IPS-11a (cell line): ENCODE measurements at regions not wholly inside any gene's neighbourhood (a gene's known extent, or its start where the extent isn't known, plus 50 kb on each side); places are given as distances from the start of the nearest gene placed in this dataset.

Experiments
- H3K4me3 ChIP-seq: one replicate; pipeline ENCODE4 v1.5.1; 2013; ENCODE audit warnings: low read depth, low read length, control low read depth

GRCh38 chrX:39117101-39117500 is 315.8 kb downstream of the MID1IP1 start:
- no peak overlapping the region for H3K4me3 ChIP-seq

GRCh38 chrX:39121903-39122302 is 320.6 kb downstream of the MID1IP1 start:
- no peak overlapping the region for H3K4me3 ChIP-seq

DNA sequence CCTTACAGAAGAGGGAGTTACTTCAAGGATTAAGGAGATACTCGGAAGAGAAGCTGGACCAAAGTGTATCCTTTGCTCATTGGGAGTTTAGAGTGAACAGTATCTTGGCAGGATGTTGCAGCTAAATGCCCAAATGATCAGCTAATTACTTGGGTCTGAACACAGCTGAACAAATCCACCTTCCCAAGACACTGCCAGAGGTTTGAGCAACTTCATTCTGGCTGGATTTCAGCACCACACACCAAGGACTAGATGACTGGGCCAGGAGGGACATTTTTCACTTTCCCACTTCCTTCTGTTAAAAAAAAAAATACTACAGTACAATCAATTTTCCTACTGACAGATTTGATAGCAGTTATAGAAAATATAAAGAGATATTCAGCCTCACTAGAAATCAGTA is 324.6 kb downstream of the MID1IP1 start:
- H3K4me3 ChIP-seq, result no peak overlapping the region

GRCh38 chrX:39133971-39134370 is 332.7 kb downstream of the MID1IP1 start:
- no peak overlapping the region for H3K4me3 ChIP-seq

- no peak overlapping the region for H3K4me3 ChIP-seq
Observed at GRCh38 chrX:39137363-39137954, 336.2 kb downstream of the MID1IP1 start.

GRCh38 chrX:39140581-39140980 is 339.3 kb downstream of the MID1IP1 start:
- H3K4me3 ChIP-seq, result no peak overlapping the region

GRCh38 chrX:39144323-39144722 is 343.1 kb downstream of the MID1IP1 start:
- H3K4me3 ChIP-seq, result no peak overlapping the region

DNA sequence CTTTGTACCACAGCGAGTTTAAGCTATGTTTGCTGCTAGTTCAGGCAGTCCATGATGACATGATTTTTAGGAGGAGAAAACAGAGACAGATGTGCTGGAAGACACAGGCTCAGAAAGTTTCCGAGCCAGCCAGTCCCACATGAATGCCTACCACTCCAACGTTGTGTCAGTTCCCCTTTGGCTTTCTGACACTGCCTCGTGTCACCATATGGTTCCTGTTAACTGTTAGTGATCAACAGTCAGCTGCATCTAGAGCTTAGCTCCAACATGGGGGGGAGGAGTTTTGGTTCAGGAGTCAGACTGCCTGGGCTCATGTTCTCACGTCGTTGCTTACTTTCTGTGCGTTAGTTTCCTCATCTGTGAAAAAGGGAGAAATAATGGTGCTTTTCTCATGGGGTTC is 343.7 kb downstream of the MID1IP1 start:
- no peak overlapping the region for H3K4me3 ChIP-seq

DNA sequence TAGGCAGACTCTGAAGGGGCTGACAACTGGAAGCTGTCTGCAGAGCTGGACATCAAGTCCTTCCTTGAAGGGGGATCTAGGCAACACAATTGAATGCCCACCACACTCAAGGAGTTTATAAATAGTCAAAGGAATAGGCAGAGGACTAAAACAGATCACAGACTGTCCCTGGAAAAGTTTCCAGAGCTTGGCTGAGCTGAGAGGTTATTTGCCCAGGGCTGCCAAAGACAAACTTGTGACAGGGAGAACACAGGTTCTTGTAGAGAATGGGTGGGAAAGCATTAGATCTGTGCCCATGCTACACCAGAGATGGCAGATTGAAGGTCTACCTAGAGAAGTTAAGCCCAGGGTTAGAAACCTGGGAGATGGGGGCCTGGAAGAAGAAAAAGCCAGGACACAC is 344.6 kb downstream of the MID1IP1 start:
- no peak overlapping the region for H3K4me3 ChIP-seq

- H3K4me3 ChIP-seq, result no peak overlapping the region
Observed at GRCh38 chrX:39149761-39150160, 348.5 kb downstream of the MID1IP1 start.

DNA sequence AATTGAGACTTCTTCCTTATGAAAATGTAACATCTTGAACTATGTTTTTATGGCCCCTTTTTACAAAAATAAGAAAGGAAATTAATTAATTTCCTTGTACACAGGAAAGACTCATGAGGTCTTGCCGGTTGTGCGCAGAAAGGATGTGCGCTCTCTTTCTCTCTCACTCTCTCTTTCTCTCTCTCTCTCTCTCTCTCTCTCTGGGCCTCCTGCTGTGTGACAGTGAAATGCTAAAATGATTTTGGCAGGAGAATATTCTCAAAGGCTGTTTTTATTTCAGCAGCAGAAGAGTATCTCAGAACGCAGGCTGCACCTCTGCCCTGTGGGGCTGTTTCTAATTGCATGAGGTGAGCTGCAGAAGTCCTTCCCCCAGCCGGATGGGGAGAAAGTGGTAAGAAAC is 349.0 kb downstream of the MID1IP1 start:
- H3K4me3 ChIP-seq, result no peak overlapping the region

- no peak overlapping the region for H3K4me3 ChIP-seq
Observed at GRCh38 chrX:39150621-39151020, 349.4 kb downstream of the MID1IP1 start.

DNA sequence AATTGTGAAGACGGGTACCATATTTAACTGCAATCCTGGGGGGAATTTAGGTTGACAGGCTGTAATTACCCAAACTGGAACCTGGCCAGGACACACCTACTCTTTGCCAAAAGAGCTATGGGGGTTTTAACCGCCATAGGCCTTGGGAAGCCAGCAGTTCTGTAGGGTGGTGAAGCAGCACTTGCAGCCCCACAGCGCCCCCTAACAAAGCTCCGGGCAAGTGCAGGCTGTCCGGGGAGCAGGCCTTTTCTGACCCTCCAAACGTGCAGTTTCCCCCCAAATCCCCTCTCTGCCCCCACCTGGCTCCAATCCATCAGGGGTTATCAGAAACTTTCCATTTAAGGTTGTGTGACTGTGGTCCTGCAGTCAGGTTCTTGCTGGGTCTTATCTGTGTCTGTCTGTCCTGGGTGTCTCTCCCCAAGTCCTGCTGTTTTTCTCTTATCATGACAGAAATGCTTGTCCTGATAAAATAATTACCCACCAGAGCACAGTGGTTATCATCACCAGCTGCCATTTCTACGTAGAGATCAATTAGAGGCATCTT is 350.9 kb downstream of the MID1IP1 start:
- H3K4me3 ChIP-seq, result no peak overlapping the region

GRCh38 chrX:39156051-39156450 is 354.8 kb downstream of the MID1IP1 start:
- no peak overlapping the region for H3K4me3 ChIP-seq

DNA sequence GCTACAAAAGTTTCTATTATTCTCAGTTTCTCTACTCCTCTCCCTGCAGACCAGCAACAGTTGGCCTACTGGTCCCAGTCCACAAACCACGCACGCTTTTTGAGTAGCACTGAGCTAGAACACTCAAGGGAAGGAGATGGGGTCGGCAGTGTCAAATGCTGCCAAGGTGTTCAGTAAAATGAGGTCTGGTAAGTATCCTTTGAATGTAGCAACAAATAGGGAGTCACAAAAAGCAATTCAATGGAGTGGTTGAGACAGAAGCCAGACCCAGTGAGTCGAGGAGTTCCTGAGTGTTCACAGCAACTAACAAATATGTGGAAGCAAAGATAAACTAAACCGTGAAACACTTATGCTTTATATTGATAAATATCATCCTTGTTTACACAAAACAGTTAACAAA is 355.7 kb downstream of the MID1IP1 start:
- H3K4me3 ChIP-seq, result no peak overlapping the region

GRCh38 chrX:39157796-39158195 is 356.5 kb downstream of the MID1IP1 start:
- no peak overlapping the region for H3K4me3 ChIP-seq

DNA sequence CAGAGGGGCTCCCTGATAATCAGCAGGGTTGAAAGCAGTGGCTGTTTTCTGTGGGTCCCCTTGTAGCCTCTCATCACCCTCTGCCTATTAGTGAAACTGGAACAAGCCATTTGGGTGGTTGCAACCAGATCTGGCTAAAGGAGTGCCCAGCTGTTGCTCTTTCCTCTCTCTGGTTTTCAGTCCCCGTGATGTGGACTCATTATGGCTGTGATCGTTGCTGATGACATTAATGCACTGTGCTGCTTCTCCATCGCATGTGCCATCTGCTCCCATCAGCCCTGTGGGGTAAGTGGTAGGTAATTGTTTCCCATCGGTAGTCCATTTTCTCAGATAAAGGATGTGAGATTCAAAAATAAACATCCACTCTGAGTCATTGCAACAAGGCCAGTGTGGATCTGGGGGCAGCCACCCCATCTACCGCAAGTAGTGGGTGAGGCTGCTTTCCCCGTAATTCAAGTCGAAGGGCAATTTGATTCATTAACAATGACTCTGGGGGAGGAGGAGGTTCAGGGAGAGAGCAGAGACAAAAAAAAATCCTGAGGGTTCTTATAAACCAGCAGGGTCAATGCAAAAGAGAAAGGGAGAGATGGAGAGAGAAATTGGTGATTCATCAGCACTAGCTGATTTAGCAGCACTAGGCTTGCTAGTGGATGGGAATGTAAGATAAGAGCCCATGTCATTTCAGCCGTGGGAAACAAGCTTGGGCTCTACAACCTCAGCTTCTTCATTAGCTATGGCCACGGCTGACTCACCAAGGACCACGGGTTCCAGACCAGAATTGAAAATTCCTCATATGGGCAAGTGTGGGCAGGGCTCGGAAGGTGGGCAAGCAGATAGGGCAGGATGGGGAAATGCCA is 357.8 kb downstream of the MID1IP1 start:
- no peak overlapping the region for H3K4me3 ChIP-seq

DNA sequence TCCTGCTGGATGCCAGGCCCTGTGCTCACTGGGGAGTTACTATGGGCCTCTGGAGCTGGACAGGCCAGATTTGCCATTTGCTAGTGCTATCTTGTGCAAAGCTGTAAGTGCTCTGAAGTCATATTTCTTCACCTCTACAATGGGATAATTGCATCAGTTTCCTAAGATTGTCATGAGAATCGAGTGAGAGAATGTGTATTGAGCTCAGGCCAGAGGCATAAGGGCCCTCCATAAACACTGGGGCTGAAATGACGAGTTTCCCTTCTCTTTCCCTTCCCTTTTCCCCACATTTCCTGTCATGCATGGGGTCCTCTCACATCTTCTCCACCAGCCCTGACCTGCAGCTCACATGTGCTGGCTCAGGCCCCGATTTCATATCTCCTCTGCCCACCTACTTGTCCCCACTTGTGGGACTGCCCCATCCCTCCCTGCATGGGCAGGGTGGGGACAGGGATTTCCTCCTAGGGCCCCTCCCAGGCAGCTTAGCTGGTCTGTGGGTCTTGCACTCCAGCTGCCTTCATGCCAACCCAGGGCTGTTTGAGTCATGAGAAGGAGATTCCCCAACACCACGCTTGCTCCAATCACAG is 358.8 kb downstream of the MID1IP1 start:
- H3K4me3 ChIP-seq, result no peak overlapping the region

GRCh38 chrX:39161611-39162255 is 360.5 kb downstream of the MID1IP1 start:
- H3K4me3 ChIP-seq, result no peak overlapping the region

DNA sequence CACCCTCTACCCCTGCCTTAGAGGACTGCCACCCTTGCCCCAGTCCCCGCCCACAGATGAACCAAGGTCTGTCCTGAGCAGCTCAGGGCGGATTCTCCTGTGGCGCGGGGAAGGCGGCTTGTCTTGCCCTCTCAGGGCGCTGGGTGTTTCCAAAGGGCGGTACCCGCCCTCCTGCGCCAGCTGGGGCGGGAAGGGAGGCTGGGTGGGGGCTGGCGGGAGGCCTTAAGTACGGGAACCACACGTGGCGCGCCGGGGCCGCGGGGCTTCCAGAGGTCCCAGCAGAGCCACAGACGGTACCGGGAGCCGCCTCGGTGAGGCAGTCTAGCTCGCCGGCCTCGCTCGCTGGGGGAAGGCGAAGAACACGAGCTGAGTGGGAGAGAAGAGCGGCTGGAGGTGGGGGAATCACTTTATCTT is 361.1 kb downstream of the MID1IP1 start:
- H3K4me3 ChIP-seq, result no peak overlapping the region

DNA sequence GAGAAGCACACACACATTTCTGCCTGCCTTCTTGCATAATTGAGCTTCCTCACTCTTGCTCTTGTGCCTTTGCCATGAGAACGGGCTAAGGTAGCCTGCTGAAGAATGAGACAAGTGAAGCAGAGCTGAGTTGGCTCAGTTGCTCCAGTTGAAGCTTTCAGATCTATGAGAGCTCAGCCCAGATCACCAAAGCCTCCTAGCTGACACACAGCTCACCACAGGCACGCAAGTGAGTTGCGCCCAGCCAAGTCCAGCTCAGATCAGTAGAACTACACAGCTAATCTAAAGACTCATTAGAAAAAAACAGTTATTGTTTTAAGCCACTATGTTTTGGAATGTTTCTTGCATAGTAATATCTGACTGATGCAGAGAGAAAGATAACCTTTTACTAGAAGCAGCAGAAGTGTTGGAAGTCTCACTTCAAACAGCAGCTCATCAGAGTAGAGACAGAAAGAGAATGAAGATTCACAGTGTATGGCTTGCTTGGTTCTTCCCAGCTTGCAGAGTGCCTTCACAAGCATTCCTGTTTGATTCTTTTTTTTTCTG is 362.4 kb downstream of the MID1IP1 start:
- H3K4me3 ChIP-seq, result no peak overlapping the region
